Activated naive CD8-positive, alpha-beta T cell treated with anti-CD3 and anti-CD28 coated beads, Interleukin-2, amount 10 ng/mL, durations not matched to agents 7 days and 5 days (primary cell): ENCODE measurements at regions not wholly inside any gene's neighbourhood (a gene's known extent, or its start where the extent isn't known, plus 50 kb on each side); places are given as distances from the start of the nearest gene placed in this dataset.

Experiments used
- ATAC-seq: fragments of 150-1000 bp; cut with Tn5 transposase; one replicate; pipeline ENCODE4 v1.10.0; 2021; ENCODE audit warnings: low read depth, moderate library complexity
- POLR2A ChIA-PET: fragments of 350-600 bp; sonication (Branson Sonifier 250); formaldehyde crosslinking; loops from one replicate; lab custom pipeline; 2021; ENCODE audit warnings: antibody characterized with exemption; lab: Charles Lee
- DNase-seq: peaks from one replicate; pipeline ENCODE4 v3.0.0; 2021
- H3K27ac Mint-ChIP-seq: one replicate; pipeline ENCODE4 v1.8.0; 2022; ENCODE audit warnings: mild to moderate bottlenecking, mixed read lengths
- H3K27me3 Mint-ChIP-seq: one replicate; pipeline ENCODE4 v1.8.0; 2022; ENCODE audit warnings: mild to moderate bottlenecking, moderate library complexity, mixed read lengths
- H3K36me3 Mint-ChIP-seq: one replicate; pipeline ENCODE4 v1.8.0; 2021; ENCODE audit warnings: mild to moderate bottlenecking, mixed read lengths
- H3K4me1 Mint-ChIP-seq: one replicate; pipeline ENCODE4 v1.8.0; 2021; ENCODE audit warnings: mixed read lengths
- H3K4me3 Mint-ChIP-seq: one replicate; pipeline ENCODE4 v1.8.0; 2022; ENCODE audit warnings: mild to moderate bottlenecking, moderate library complexity, mixed read lengths
- H3K9me3 Mint-ChIP-seq: one replicate; pipeline ENCODE4 v1.8.0; 2021; ENCODE audit warnings: mixed read lengths

- Mint-ChIP-seq H3K9me3 (peaks cover 6% of the 10 kb centered on the region), H3K4me3 (no peak overlapping the region), H3K4me1 (no peaks in the 10 kb centered on the region), H3K27me3 (peaks cover 25% of the 10 kb centered on the region), H3K36me3 (no peaks in the 10 kb centered on the region), H3K27ac (no peak overlapping the region)
- DNase-seq = no peak
- POLR2A ChIA-PET = no interaction called here
- ATAC-seq = no peak
Observed at GRCh38 chr2:15072836-15073235, 440.3 kb downstream of the LRATD1 start.

GRCh38 chr2:15073664-15074063 is 441.1 kb downstream of the LRATD1 start:
- POLR2A ChIA-PET = no interaction called here
- no peak for DNase-seq
- no peak for ATAC-seq

GRCh38 chr2:15074319-15074718 is 441.8 kb downstream of the LRATD1 start:
- Mint-ChIP-seq H3K36me3 (no peaks in the 10 kb centered on the region), H3K4me1 (no peaks in the 10 kb centered on the region), H3K27me3 (peaks cover 22% of the 10 kb centered on the region), H3K27ac (no peak overlapping the region), H3K9me3 (peaks cover 4% of the 10 kb centered on the region), H3K4me3 (no peak overlapping the region)
- ATAC-seq (no peak), DNase-seq (no peak)
- POLR2A ChIA-PET = no interaction called here

More at GRCh38 chr2:15073664-15074063, 441.1 kb downstream of the LRATD1 start:
- Mint-ChIP-seq H3K4me3 (no peak overlapping the region), H3K4me1 (no peaks in the 10 kb centered on the region), H3K27me3 (peaks cover 22% of the 10 kb centered on the region), H3K9me3 (peaks cover 4% of the 10 kb centered on the region), H3K27ac (no peak overlapping the region), H3K36me3 (no peaks in the 10 kb centered on the region)

- H3K36me3 Mint-ChIP-seq = no peaks in the 10 kb centered on the region
- POLR2A ChIA-PET = no interaction called here
- H3K27ac Mint-ChIP-seq = no peak overlapping the region
- H3K9me3 Mint-ChIP-seq = peaks cover 4% of the 10 kb centered on the region
- H3K4me3 Mint-ChIP-seq = no peak overlapping the region
- DNase-seq (no peak), ATAC-seq (no peak)
- peaks cover 22% of the 10 kb centered on the region for H3K27me3 Mint-ChIP-seq
- no peaks in the 10 kb centered on the region for H3K4me1 Mint-ChIP-seq
Observed at GRCh38 chr2:15074751-15075700, 442.5 kb downstream of the LRATD1 start.

GRCh38 chr2:15076668-15077067 is 444.2 kb downstream of the LRATD1 start:
- peaks cover 21% of the 10 kb centered on the region for H3K27me3 Mint-ChIP-seq
- DNase-seq = no peak
- peaks cover 4% of the 10 kb centered on the region for H3K9me3 Mint-ChIP-seq
- no peak overlapping the region for H3K27ac Mint-ChIP-seq
- no peaks in the 10 kb centered on the region for H3K4me1 Mint-ChIP-seq
- no peaks in the 10 kb centered on the region for H3K36me3 Mint-ChIP-seq
- no peak overlapping the region for H3K4me3 Mint-ChIP-seq
- POLR2A ChIA-PET = no interaction called here
- no peak for ATAC-seq

GRCh38 chr2:15081356-15081755 is 448.8 kb downstream of the LRATD1 start:
- DNase-seq = no peak
- Mint-ChIP-seq H3K9me3 (peaks cover 2% of the 10 kb centered on the region), H3K27me3 (peaks cover 10% of the 10 kb centered on the region), H3K4me1 (no peaks in the 10 kb centered on the region), H3K4me3 (no peak overlapping the region), H3K27ac (no peak overlapping the region), H3K36me3 (no peaks in the 10 kb centered on the region)
- POLR2A ChIA-PET = no interaction called here
- no peak for ATAC-seq

- Mint-ChIP-seq H3K27me3 (peaks cover 5% of the 10 kb centered on the region), H3K27ac (no peak overlapping the region), H3K4me3 (no peak overlapping the region), H3K4me1 (no peaks in the 10 kb centered on the region), H3K36me3 (no peaks in the 10 kb centered on the region), H3K9me3 (peaks cover under 1% of the 10 kb centered on the region)
- POLR2A ChIA-PET = no interaction called here
- DNase-seq (no peak), ATAC-seq (no peak)
Observed at GRCh38 chr2:15082105-15083058, 449.9 kb downstream of the LRATD1 start.

- Mint-ChIP-seq H3K9me3 (no peaks in the 10 kb centered on the region), H3K27ac (no peak overlapping the region), H3K4me1 (no peaks in the 10 kb centered on the region), H3K4me3 (no peak overlapping the region), H3K36me3 (no peaks in the 10 kb centered on the region), H3K27me3 (peaks cover 5% of the 10 kb centered on the region)
- POLR2A ChIA-PET = no interaction called here
- ATAC-seq (no peak), DNase-seq (no peak)
Observed at GRCh38 chr2:15084826-15085489, 452.4 kb downstream of the LRATD1 start.

GRCh38 chr2:15092181-15092580 is 459.7 kb downstream of the LRATD1 start:
- peaks cover 1% of the 10 kb centered on the region for H3K36me3 Mint-ChIP-seq
- H3K27ac Mint-ChIP-seq = no peak overlapping the region
- H3K9me3 Mint-ChIP-seq = peaks cover 3% of the 10 kb centered on the region
- H3K27me3 Mint-ChIP-seq = peaks cover 4% of the 10 kb centered on the region
- DNase-seq (no peak), ATAC-seq (no peak)
- H3K4me3 Mint-ChIP-seq = no peak overlapping the region
- peaks cover 11% of the 10 kb centered on the region for H3K4me1 Mint-ChIP-seq
- POLR2A ChIA-PET = no interaction called here

- H3K4me1 Mint-ChIP-seq = peaks cover 11% of the 10 kb centered on the region
- no peak overlapping the region for H3K27ac Mint-ChIP-seq
- peaks cover 1% of the 10 kb centered on the region for H3K36me3 Mint-ChIP-seq
- DNase-seq (no peak), ATAC-seq (no peak)
- peaks cover 4% of the 10 kb centered on the region for H3K27me3 Mint-ChIP-seq
- no peak overlapping the region for H3K4me3 Mint-ChIP-seq
- POLR2A ChIA-PET = no interaction called here
- H3K9me3 Mint-ChIP-seq = peaks cover 3% of the 10 kb centered on the region
Observed at GRCh38 chr2:15092691-15093090, 460.2 kb downstream of the LRATD1 start.

- no peak overlapping the region for H3K27ac Mint-ChIP-seq
- H3K9me3 Mint-ChIP-seq = peaks cover 3% of the 10 kb centered on the region
- H3K4me1 Mint-ChIP-seq = peaks cover 11% of the 10 kb centered on the region
- POLR2A ChIA-PET = no interaction called here
- peaks cover 1% of the 10 kb centered on the region for H3K36me3 Mint-ChIP-seq
- H3K4me3 Mint-ChIP-seq = no peak overlapping the region
- DNase-seq (no peak), ATAC-seq (no peak)
- H3K27me3 Mint-ChIP-seq = peaks cover 4% of the 10 kb centered on the region
Observed at GRCh38 chr2:15094161-15094560, 461.6 kb downstream of the LRATD1 start.

GRCh38 chr2:15096873-15097272 is 464.3 kb downstream of the NBAS start:
- peaks cover 1% of the 10 kb centered on the region for H3K36me3 Mint-ChIP-seq
- no peaks in the 10 kb centered on the region for H3K27me3 Mint-ChIP-seq
- POLR2A ChIA-PET = no interaction called here
- ATAC-seq = peak; percentile 63
- no peak overlapping the region for H3K27ac Mint-ChIP-seq
- H3K9me3 Mint-ChIP-seq = peaks cover 3% of the 10 kb centered on the region
- no peak overlapping the region for H3K4me3 Mint-ChIP-seq
- no peak for DNase-seq
- peaks cover 11% of the 10 kb centered on the region for H3K4me1 Mint-ChIP-seq

- Mint-ChIP-seq H3K4me1 (no peaks in the 10 kb centered on the region), H3K27me3 (peaks cover 2% of the 10 kb centered on the region), H3K4me3 (no peak overlapping the region), H3K27ac (no peak overlapping the region), H3K9me3 (peaks cover 16% of the 10 kb centered on the region), H3K36me3 (peaks cover 2% of the 10 kb centered on the region)
- ATAC-seq = no peak
- DNase-seq = no peak
- POLR2A ChIA-PET = no interaction called here
Observed at GRCh38 chr2:15107137-15107536, 454.0 kb downstream of the NBAS start.
